Activated CD4-positive, alpha-beta T cell treated with anti-CD3 and anti-CD28 coated beads for 1 hour (primary cell): ENCODE measurements at regions not wholly inside any gene's neighbourhood (a gene's known extent, or its start where the extent isn't known, plus 50 kb on each side); places are given as distances from the start of the nearest gene placed in this dataset.

Source experiments
- DNase-seq: peaks from one replicate; pipeline ENCODE4 v3.0.0-alpha.2; 2020

DNA sequence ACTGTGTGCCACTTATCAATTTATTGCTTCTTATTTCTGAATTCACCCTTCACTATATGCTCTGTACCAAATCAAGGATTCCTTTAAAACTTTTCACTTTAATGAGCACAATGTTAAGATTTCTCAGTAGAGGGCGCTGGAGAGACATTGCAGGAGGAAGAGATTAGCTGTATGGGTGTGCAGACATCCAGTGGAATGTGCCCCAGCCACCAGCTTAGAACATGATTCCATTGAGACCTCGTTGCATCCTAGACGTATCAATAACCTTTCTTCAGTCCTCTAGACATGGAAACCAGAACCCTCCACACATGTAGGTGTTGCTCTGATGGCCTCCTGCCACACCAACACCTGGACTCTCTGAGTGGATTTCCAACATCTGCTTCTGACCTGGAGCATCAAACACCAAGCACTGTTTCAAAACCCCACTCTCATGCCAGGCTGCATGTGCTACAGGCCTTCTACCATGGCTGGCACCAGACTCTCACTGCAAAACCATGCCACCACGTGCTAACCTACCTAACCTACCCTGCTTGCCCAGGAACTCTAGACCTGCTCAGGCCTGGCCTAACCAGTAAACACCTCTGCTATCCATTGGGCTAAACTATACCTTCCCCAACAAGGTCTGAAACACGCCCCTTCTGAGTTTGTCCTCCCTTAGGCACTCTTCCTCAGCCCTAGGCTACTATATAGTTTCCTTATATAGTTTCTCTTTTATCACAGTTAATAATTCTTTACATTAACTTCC is 633.2 kb upstream of the PKDCC start:
- DNase-seq, result no peak

DNA sequence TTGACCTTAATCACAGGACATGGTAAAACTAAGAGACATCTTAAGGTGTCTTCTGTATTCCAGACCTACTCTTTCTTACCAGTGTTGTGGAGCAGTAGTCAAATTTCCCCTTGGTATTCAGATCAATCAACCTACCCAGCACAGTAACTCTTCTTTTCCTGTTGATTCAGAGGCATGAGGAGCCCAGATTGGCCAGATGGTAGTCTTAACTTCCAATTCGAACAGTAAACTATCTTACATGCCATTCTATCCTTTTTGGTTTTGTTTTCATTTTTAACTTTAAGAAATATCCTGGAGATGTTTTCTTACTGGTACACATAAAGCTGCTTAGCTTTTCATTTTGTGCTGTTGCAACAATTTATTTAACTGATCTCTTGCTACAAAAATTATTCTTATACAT is 630.3 kb upstream of the PKDCC start:
- DNase-seq, result no peak

DNA sequence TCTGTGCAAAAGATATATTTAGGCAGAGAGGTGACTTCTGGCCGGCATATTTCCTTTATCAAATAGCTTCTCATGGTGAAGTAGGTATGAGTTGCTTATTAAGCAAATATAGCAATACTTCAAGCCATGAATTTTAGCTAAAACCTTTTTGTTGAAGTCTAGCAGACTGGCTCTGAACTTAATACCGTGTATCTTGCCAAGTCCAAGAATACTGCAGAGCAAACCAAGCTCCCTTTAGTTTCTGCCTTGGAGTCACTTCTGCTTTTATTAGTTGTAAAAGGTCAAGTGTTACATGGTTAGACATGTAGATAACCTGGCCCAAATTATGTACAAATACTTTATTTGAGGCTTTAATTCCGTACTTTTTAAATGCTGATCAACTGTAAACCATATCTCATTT is 627.6 kb upstream of the PKDCC start:
- no peak for DNase-seq

DNA sequence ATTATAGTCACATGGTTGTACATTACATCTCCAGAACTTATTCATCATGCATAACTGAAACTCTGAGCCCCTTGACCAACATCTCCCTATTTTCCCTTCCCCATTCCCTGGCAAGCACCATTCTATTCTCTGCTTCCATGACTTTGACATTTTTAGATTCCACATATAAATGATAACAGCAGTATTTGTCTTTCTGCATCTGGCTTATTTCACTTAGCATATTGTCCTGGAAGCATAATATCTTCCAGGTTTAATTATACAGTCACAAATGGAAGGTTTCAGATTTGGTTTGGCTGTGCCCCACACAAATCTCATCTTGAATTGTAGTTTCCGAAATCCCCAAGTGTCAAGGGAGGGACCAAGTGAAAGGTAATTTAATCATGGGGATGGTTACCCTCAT is 626.9 kb upstream of the PKDCC start:
- DNase-seq, result no peak

DNA sequence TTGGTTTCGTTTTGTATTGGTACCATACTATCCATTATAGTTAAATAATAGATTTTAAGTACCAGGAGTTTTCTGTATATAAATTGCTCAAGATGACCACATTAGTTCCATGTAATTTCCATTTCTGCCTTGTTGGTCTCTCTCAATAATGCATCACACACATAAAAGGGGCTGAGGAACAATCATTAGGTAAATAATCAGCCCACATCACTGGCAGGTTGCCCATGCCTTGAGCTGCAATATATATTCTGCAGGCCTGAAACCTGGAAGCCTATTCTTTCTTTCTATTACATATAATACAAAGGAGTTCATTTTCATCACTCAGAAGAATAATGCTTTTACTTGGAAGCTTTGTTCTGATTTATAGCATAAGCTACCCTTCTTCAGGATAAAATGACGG is 616.1 kb upstream of the PKDCC start:
- DNase-seq, result no peak

DNA sequence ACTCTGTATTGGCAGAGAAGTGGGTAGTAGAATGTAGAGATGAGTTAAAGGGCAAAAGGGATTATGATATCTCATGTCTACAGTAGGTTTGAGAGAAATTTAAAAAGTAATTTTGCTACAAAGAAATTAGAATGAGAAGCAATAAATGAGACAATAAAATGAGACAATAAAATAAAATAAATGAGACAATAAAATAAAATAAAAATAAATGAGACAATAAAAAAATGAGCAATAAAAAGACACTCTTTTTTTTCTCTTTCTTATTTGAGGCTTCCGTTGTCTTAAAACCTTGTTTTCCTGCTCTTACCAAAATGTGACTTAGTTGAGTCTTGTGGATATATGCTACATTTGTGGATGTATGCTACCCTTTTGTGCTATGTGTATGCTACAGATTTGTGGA is 615.4 kb upstream of the PKDCC start:
- no peak for DNase-seq

DNA sequence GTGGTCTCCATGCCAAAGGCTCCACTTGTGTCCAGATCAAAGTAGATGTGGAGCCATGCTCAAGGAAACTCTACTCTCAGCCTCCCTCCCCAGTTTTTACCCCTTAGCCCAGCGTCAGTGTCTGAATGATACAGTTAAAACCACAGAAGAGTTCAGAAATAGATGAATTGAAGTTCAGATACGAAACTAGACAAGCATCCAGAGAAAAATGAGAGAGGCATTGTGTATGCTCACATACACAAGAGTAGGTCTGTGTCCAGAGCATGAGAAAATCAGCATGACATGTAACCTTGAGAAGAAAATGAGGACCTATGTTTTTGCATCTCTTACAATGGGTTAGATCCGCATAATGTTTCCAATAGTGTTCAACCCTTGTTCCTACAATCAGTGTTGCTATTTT is 612.8 kb upstream of the PKDCC start:
- DNase-seq, result no peak

DNA sequence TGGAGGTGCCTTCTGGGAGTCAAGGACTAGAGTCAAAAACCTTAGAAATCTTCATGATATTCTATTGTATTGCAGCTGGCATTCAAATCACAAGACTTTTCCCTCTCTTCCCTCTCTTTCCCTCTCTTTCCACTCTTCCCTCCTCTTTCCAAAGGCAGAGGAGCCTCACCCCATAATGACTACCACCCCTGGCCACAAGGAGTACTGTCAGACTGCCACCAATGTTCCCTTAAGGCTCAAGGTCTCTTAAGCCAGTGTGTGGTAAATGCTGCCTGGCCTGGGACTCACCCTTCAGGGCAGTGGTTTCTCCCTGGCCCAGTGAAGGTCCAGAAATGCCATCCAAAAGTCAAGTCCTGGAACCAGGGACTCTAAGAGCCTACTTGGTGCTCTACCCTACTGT is 605.9 kb upstream of the PKDCC start:
- DNase-seq, result no peak

DNA sequence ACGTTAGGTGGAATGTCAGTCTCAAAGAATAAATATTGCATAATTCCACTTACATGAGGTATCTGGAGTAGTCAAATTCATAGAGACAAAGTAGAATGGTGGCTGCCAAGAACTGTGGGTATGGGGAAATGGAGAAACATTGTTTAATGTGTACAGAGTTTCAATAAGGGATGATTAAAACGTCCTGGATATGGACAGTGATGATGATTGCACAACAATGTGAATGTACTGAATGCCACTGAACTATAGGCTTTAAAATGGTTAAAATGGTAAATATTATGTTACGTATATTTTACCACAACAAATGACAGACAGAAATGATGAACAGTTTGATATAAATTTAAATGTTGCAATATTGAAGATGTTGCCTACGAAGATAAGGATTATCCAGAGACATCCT is 602.0 kb upstream of the PKDCC start:
- no peak for DNase-seq

DNA sequence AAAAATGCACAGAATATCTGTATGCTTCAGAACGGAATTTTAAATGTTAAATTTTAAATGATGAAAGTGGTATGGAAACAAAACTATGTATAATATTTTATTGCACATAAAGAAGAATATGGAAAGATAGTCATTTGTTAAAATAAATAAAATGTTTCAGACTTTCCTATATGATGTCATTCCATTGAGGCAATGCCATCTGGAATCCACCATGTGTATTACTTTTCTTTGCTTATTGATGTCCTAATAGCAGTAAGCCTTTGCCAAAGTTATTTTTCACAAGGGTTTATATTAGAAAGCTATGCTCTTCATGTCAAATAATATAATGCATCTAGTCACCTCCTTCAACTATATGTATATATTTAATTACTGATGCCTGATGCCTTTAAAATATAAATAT is 601.6 kb upstream of the PKDCC start:
- no peak for DNase-seq

DNA sequence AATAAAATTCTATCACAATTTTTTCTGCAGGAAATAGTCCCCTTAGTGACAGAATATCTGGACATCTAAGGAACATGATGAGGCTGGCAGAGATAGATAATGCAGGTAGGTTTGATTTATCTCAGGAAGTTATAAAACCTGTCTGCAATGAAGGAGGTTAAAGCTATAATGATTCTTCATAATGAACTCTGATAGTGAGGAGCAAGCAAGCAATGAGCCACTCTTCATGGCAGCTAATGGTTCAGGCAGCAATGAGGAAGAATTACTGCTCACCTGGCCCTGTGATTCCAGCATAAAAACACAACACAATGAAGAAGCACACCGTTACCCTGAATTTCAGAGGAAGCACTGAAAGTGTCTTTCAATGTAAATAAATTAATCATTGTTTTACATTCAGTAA is 599.6 kb upstream of the PKDCC start:
- DNase-seq, result no peak

DNA sequence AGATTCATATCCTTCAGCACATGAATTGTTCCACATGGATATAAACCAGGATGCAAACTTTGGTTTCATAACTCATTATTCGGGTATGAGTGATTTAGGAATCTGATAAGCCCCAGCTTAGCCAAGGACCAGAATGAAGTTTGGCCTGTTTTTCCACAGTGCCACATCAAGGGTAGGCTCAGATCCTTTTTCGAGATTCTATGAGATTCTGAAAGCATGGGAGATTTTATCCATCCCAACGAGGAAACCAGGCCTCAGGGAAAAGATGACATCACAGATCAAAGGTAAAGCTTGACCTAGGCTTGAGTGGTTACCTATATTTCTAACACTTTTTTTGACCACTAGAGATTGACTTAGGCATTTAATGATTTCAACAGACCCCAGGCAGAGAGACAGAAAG is 590.8 kb upstream of the PKDCC start:
- DNase-seq, result no peak

DNA sequence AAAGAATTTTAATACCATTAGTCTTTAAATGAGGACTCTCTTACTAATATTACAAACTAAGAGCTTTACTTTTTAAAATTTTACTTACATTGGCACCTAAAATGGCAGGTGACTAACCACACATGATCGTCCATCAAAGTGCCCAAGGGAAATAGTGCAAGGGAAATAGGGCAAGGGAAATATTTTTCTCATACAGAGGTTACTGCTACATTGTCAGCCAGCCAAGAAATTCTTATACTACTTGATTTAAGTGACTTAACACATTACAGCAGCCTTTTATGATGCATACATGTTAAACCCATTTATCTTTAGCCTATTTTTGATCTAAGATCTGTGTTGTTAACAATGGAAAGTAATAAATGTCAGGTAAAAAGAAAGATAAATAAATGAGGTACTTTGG is 587.2 kb upstream of the PKDCC start:
- DNase-seq, result no peak

DNA sequence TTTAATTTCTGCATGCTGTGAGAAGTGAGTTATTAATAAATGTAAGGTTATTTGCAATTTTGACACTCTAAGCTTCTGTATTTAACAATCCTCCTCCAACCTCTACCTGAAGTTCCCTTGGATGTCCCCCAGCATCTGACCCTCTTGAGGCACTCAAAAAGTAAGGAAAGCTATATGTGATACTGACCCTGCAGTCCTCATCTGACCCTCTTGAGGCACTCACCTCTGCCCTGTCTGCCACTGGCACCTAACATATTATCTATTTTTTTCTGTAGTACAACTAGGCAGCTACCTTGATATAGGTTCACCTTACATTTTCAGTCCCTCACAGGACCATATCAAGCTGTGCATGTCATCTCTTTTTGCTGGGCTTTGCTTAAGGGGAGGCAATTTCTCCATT is 583.4 kb upstream of the PKDCC start:
- DNase-seq, result no peak

DNA sequence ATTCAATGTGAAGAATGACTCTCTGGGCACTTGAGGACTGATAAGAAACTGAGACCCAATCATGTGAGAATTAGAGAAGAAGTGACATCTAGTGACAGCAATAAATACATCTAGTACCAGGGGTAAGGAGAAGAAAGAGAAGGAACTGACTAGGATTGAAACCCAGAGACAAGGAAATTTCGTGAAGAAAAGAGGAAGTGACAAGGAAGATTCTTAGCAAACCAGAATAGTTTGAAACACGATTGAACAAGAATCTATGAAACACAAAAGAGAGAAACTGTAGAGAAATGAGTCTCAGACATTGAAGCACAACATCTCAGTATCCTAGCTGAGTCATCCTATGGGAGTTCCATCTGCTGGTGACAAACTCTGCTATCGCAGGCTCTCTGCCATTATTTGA is 571.9 kb upstream of the PKDCC start:
- DNase-seq, result no peak

DNA sequence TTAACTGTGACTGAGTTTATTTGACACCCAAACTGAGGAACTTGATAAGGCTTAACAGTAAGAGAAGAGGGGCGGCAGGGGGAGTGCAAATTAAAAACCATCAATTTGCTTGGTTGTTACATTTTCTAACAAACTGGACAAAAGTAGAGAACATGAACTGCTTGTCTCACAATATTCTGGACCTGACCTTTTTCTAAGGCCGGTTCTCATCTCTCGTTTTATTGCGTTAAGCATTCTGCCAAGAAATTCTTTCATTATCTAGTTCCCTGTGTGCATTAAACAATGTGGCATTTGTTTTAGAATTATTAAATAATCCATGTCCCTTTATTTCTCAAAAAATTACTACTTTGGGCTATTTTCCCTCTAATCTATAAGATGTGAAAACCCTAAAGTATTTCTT is 565.2 kb upstream of the PKDCC start:
- DNase-seq, result no peak

DNA sequence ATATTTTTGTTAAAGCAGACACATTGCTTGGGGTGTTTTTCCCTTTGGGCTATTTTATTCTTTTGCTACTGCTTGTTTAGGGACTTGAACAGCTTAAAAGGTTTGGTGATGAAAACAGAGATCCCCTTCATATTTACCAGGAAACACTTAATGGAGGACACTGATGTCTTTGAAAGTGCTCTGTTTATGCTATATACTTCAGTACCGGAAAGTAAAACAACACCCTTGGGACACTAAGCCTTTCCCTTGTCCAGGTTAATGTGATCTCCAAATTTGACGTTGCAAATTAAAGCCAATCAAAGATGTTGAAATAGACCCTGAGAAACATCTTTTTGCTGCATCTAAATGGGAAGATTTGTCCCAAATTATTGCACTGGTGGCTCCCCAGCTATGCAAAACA is 564.6 kb upstream of the PKDCC start:
- no peak for DNase-seq

DNA sequence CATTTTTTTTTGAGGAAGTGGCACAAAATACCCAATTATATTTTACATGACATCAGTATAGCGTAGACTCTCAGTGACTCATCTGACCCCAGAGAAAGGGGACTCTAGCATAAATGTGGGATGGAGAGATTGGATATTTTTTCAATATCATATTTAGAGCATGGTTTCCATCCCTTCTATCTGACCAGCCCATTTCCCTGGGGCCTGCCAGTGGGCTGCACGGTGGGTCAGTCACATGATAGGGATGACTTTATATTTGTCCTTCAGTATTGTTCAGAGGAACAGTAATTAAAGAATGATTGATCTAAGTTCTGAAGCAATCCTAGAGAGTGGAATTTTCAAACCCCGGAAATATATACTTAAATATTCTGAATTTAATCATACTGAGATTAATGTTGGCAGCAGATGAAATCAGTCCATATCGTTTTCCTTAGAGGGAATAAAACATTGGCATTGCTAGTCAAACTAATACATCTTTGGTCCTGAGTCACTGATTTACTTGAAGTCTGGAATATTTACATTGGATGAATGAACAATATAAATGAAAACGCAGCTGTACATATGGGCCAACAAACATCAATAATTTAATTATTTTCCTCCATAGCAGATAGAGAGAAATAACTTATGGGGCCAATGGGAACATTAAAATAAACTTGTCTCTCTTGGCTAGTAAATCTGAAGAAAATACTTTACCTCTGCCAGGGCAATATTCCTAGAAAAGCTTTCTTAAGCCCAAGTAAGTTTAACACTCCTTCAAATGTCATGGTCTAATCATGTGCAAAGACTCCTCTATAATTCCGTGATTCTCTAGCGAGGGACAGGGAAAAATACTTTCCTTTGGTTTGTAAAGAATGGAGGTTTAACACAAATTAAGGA is 563.6 kb upstream of the PKDCC start:
- DNase-seq, result no peak

DNA sequence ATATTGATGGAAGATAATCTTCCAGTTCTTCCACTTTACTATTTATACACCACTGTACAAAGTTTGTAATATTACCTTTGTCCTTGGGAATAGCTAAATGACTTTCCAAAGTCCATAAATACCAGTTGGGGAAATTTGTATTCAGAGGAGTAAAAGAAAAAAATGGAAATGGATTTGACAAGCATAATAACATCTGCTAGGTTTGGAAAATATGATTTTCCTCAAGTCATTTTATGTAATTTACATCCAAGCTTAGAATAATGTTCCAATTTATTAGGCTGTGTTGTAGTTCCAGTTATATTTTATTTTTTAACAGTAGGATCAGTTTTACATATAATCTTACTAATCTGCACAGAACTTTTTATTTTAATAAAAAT is 563.0 kb upstream of the PKDCC start:
- no peak for DNase-seq

DNA sequence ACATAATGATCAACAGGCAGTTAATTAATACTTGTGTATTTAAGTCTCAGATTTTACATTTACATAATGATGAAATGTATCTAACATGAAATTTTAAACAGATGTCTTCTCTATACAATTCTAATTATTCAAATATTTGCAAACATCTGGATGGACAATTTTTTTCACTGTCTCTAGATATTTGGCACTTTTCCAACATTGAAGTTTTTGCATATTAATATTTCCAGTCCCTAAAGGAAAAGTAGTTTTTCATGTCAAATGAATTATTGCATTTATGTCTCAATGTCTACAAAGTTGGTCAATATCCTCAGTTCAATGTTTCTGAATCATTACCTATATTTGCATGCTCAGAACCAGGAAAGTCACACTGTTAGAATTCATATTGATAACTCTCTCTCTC is 560.9 kb upstream of the PKDCC start:
- no peak for DNase-seq

DNA sequence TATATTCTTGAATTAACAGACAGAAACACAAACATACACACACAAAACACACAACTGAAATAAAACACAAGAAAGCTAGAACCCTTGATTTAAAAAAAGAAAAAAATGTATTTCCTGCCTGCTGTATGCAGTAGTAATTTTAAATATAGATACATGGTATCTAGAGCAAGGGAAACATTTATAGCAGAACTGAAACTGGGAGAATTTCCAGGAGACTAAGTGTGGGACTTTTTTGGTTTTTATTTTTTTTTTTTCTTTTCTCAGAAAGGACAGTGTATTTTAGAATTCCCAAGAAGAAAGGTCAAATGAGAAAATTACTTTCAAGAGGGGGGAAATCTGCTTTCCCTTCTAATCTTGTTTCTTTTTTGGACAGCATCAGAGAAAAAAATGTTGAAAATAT is 558.9 kb upstream of the PKDCC start:
- no peak for DNase-seq

DNA sequence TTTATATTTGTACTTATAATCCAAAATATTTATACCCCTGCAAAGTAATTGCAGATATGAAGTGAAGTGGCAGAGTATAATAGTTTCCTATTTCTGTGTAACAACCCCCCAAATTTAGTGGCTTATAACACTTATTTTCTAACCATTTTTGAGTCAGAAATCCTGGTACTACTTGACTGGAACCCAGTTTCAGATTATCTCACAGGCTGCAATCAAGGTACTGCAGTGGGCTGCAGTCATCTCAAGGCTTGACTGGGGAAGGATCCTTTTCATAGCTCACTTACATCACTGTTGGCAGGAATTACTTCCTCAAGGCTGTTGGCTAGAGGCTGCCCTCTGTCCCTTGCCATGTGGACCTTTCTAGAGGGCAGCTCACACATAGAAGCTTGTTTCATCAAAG is 558.2 kb upstream of the PKDCC start:
- no peak for DNase-seq

DNA sequence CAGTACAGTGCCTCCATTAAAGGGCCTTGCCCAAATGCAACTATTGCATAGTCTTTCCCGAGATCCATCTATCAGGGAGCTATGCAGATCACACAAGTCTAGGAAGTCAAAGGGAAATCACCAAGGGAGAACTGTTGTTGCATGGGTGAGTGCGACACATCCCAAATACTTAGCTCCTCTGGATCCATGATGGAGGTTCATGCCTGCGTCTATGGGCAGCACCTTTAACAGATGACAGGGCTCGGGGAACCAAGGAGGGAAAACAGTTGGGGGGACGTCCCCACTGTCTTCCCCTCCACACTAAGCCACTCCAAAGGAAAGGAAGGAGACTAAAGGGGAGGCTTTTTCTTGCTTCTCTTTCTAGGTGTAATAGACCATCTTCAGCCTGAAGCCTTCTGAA is 552.8 kb upstream of the PKDCC start:
- DNase-seq, result no peak

DNA sequence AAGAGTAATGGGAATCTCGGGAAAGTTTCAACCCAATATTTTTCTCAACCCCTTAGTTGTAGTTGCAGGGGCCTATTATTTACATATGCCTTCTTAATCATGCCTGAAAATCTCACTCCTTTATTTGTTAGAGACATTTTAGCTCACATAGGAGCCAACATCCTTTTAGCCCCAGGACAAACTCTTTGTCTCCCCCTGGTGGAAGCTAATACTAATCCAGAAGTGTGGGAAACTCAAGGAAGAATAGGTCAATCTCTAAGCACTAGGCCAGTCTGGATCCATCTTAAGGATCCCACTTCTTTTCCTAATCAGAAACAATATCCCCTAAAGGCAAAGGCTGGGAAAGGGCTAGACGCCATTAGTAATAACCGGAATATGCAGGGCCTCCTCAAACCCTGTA is 550.9 kb upstream of the PKDCC start:
- no peak for DNase-seq

DNA sequence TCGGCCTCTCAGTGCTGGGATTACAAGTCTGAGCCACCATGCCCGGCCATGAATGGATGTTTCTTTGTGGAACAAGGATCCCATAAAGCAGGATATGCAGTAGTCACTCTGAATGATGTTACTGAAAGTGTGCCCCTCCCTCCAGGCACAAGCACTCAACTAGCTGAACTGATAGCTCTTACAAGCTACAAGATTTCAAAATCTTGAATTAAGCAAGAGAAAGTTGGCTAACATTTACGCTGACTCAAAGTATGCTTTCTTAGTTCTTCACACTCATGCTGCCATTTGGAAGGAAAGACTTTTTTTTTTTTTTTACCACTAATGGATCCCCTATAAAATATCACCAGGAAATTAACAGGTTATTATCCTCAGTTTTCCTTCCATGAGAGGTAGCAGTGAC is 549.0 kb upstream of the PKDCC start:
- no peak for DNase-seq
